ENCODE measurements at regions not wholly inside any gene's neighbourhood (a gene's known extent, or its start where the extent isn't known, plus 50 kb on each side); places are given as distances from the start of the nearest gene placed in this dataset.

DNA sequence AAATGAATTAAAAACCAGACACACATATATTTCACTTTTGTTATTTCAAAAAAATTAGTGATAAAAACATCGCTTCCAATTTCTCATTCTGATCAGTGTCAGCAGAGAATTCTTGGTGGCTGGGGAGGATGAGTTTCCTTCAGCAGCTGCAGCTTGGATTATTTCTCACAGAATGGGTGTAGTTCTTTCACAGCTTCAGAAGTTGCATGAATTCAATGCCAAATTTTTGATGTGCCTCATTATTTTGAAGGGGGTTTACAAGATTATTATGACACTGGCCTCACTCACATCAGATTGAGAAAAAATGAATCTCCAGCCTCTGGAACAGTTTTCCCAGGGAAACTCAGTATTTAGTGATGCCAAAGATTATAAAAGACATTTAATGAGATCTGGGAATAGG is 184.9 kb upstream of the WDFY3 start:
- ChIA-PET POLR2A (no interaction called here), CTCF (interaction anchor here (0.9 kb wide), 1 partner anchor 24 kb away, joined by 6 read pairs; no protein-coding TSS in a partner anchor)
- DNase-seq (no peak), ATAC-seq (no peak)
- H3K27ac ChIP-seq (ENCODE audit: low read depth, low read length) = no peak overlapping the region
- Mint-ChIP-seq H3K4me3 (no peak overlapping the region), H3K36me3 (no peaks in the 10 kb centered on the region), H3K27ac (no peak overlapping the region), H3K4me1 (no peaks in the 10 kb centered on the region), H3K9me3 (no peaks in the 10 kb centered on the region), H3K27me3 (peaks cover 0 to 8% (median 0%) of the 10 kb centered on the region in 5 donors)
- no peak overlapping the region for H3K4me3 ChIP-seq (ENCODE audit: low read length)
- no peaks in the 10 kb centered on the region for H3K36me3 ChIP-seq (ENCODE audit: control insufficient read depth in 2 of 3, insufficient read depth in 3 of 3, low read length in 3 of 3)
- intact Hi-C loops (cut with micrococcal nuclease) = no loop called here
- no peaks in the 10 kb centered on the region for H3K9me3 ChIP-seq (ENCODE audit: control insufficient read depth in 2 of 3, low read length in 3 of 3)
- H3K27me3 ChIP-seq (ENCODE audit: control insufficient read depth in 2 of 2, insufficient read depth in 2 of 2, low read length in 2 of 2) = no peaks in the 10 kb centered on the region
- no peaks in the 10 kb centered on the region for H3K4me1 ChIP-seq (ENCODE audit: control insufficient read depth in 2 of 2, insufficient read depth in 2 of 2, low read length in 2 of 2)

DNA sequence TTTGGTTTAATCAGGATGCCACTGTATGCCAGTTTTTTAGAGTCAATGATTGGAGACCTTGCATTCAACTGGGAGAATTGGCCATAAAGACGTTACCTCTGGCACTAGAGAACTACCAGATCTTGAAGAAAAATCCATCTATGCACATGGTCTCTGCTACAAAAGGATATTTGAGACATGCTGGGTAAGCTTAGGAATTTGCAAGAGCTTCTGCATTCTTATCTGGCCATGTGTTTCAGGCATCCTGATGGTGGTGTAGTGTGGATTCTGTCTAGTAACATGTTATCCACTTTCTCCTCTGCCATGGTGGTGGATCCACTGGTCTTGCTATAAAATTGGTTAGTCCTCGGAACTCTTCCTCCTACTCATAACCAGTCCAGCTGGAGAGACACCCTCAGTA is 185.3 kb upstream of the WDFY3 start:
- no peaks in the 10 kb centered on the region for H3K36me3 Mint-ChIP-seq
- ChIA-PET CTCF (no interaction called here), POLR2A (no interaction called here)
- H3K27me3 ChIP-seq (ENCODE audit: control insufficient read depth in 2 of 2, insufficient read depth in 2 of 2, low read length in 2 of 2) = no peaks in the 10 kb centered on the region
- H3K27ac Mint-ChIP-seq = no peak overlapping the region
- DNase-seq (no peak), ATAC-seq (no peak)
- H3K27me3 Mint-ChIP-seq = peaks cover 0 to 8% (median 0%) of the 10 kb centered on the region in 5 donors
- intact Hi-C loops (cut with micrococcal nuclease) = no loop called here
- H3K36me3 ChIP-seq (ENCODE audit: control insufficient read depth in 2 of 3, insufficient read depth in 3 of 3, low read length in 3 of 3) = no peaks in the 10 kb centered on the region
- H3K9me3 Mint-ChIP-seq = no peaks in the 10 kb centered on the region
- H3K27ac ChIP-seq (ENCODE audit: low read depth, low read length) = no peak overlapping the region
- H3K9me3 ChIP-seq (ENCODE audit: control insufficient read depth in 2 of 3, low read length in 3 of 3) = no peaks in the 10 kb centered on the region
- H3K4me1 ChIP-seq (ENCODE audit: control insufficient read depth in 2 of 2, insufficient read depth in 2 of 2, low read length in 2 of 2) = no peaks in the 10 kb centered on the region
- H3K4me3 ChIP-seq (ENCODE audit: low read length) = no peak overlapping the region
- H3K4me1 Mint-ChIP-seq = no peaks in the 10 kb centered on the region
- H3K4me3 Mint-ChIP-seq = no peak overlapping the region

DNA sequence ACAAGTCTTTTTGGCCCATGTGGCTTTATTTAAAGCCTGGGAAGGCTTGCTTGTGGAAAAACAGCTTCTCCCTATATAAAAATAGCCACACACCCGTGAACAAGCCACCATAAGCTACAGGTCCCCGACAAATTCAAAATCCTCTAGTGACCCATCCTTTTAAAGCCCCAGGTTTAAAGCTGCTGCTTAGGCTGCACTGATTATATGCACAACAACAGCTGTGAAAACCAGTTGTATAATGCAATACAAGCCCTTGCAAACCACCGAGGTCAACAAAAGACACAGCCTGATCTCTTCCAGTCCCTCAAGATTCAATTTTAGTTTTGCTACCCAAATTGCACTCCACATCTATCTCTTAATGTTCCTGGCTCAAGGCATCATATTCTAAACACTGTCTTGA is 186.0 kb upstream of the WDFY3 start:
- POLR2A ChIA-PET = no interaction called here
- CTCF ChIA-PET = no interaction called here

DNA sequence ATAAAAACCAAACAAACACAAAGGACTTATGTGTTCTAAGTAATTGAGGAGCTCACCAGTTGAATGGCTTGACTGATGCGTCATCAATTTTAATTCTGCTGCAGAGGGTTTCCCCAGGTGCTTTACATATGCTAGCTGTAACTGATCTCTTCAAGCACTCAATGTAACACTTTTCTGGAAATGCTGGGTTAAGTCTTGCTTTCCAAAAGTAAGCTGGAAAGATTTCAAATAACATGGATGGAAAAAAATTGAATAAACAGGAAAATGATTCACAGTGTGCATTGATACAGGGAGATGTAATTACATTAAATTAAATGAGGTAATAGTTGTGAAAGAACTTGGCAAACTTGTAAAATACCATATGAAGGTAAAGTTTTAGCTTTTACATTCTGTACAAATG is 186.7 kb upstream of the WDFY3 start:
- Mint-ChIP-seq H3K9me3 (no peaks in the 10 kb centered on the region), H3K27me3 (peaks cover 0 to 8% (median 0%) of the 10 kb centered on the region in 5 donors), H3K4me3 (no peak overlapping the region), H3K36me3 (no peaks in the 10 kb centered on the region), H3K4me1 (no peaks in the 10 kb centered on the region), H3K27ac (no peak overlapping the region)
- Histone ChIP-seq H3K9me3 (ENCODE audit: control insufficient read depth in 2 of 3, low read length in 3 of 3) (no peaks in the 10 kb centered on the region), H3K27ac (ENCODE audit: low read depth, low read length) (no peak overlapping the region), H3K4me1 (ENCODE audit: control insufficient read depth in 2 of 2, insufficient read depth in 2 of 2, low read length in 2 of 2) (no peaks in the 10 kb centered on the region), H3K4me3 (ENCODE audit: low read length) (no peak overlapping the region), H3K27me3 (ENCODE audit: control insufficient read depth in 2 of 2, insufficient read depth in 2 of 2, low read length in 2 of 2) (no peaks in the 10 kb centered on the region), H3K36me3 (ENCODE audit: control insufficient read depth in 2 of 3, insufficient read depth in 3 of 3, low read length in 3 of 3) (no peaks in the 10 kb centered on the region)
- DNase-seq = no peak
- intact Hi-C loops (cut with micrococcal nuclease) = no loop called here
- ChIA-PET CTCF (no interaction called here), POLR2A (no interaction called here)
- no peak for ATAC-seq

More for the DNA sequence above, 186.0 kb upstream of the WDFY3 start:
- H3K27ac ChIP-seq (ENCODE audit: low read depth, low read length) = no peak overlapping the region
- no peak for DNase-seq
- no peak overlapping the region for H3K4me3 ChIP-seq (ENCODE audit: low read length)
- no peaks in the 10 kb centered on the region for H3K9me3 ChIP-seq (ENCODE audit: control insufficient read depth in 2 of 3, low read length in 3 of 3)
- no peaks in the 10 kb centered on the region for H3K4me1 Mint-ChIP-seq
- no peaks in the 10 kb centered on the region for H3K9me3 Mint-ChIP-seq
- ATAC-seq = no peak
- H3K36me3 Mint-ChIP-seq = no peaks in the 10 kb centered on the region
- H3K27me3 Mint-ChIP-seq = peaks cover 0 to 8% (median 0%) of the 10 kb centered on the region in 5 donors
- H3K36me3 ChIP-seq (ENCODE audit: control insufficient read depth in 2 of 3, insufficient read depth in 3 of 3, low read length in 3 of 3) = no peaks in the 10 kb centered on the region
- no peak overlapping the region for H3K4me3 Mint-ChIP-seq
- H3K27me3 ChIP-seq (ENCODE audit: control insufficient read depth in 2 of 2, insufficient read depth in 2 of 2, low read length in 2 of 2) = no peaks in the 10 kb centered on the region
- no peaks in the 10 kb centered on the region for H3K4me1 ChIP-seq (ENCODE audit: control insufficient read depth in 2 of 2, insufficient read depth in 2 of 2, low read length in 2 of 2)
- intact Hi-C loops (cut with micrococcal nuclease) = no loop called here
- H3K27ac Mint-ChIP-seq = no peak overlapping the region

DNA sequence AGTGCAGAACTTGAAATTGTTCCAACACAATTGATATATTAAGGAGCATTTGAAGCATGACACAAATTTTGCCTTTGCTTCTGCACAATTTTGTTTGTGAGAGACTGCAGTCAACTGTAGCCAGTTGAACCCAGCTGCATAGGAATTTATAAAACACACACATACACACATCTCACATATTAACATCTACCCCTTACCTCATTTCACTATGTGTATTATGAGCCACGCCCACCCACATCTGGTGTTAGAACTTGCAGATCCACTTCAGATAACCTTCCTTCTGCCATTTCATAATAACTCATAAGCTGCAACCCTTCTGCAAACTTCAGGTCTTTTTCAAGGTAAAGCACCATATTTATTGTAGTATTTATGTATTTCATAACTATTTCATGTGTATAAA is 188.1 kb upstream of the WDFY3 start:
- Histone ChIP-seq H3K9me3 (ENCODE audit: control insufficient read depth in 2 of 3, low read length in 3 of 3) (no peaks in the 10 kb centered on the region), H3K4me1 (ENCODE audit: control insufficient read depth in 2 of 2, insufficient read depth in 2 of 2, low read length in 2 of 2) (no peaks in the 10 kb centered on the region), H3K36me3 (ENCODE audit: control insufficient read depth in 2 of 3, insufficient read depth in 3 of 3, low read length in 3 of 3) (no peaks in the 10 kb centered on the region), H3K27me3 (ENCODE audit: control insufficient read depth in 2 of 2, insufficient read depth in 2 of 2, low read length in 2 of 2) (no peaks in the 10 kb centered on the region), H3K27ac (ENCODE audit: low read depth, low read length) (no peak overlapping the region), H3K4me3 (ENCODE audit: low read length) (no peak overlapping the region)
- ChIA-PET CTCF (no interaction called here), POLR2A (no interaction called here)
- Mint-ChIP-seq H3K4me3 (no peak overlapping the region), H3K27me3 (peaks cover 0 to 3% (median 0%) of the 10 kb centered on the region in 5 donors), H3K9me3 (no peaks in the 10 kb centered on the region), H3K4me1 (no peaks in the 10 kb centered on the region), H3K27ac (no peak overlapping the region), H3K36me3 (no peaks in the 10 kb centered on the region)
- intact Hi-C loops (cut with micrococcal nuclease) = no loop called here
- DNase-seq = no peak
- ATAC-seq = no peak

DNA sequence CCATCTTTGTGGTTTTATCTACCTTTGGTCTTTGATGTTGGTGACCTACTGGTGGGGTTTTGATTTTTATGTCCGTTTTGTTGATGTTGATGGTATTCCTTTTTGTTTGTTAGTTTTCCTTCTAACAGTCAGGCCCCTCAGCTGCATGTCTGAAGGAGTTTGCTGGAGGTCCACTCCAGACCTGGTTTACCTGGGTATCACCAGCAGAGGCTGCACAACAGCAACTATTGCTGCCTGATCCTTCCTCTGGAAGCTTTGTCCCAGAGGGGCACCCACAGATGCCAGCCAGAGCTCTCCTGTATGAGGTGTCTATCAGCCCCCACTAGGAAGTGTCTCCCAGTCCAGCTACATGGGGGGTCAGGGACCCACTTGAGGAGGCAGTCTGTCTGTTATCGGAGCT is 199.3 kb upstream of the WDFY3 start:
- Histone ChIP-seq H3K36me3 (ENCODE audit: control insufficient read depth in 2 of 3, insufficient read depth in 3 of 3, low read length in 3 of 3) (no peaks in the 10 kb centered on the region), H3K4me1 (ENCODE audit: control insufficient read depth in 2 of 2, insufficient read depth in 2 of 2, low read length in 2 of 2) (no peaks in the 10 kb centered on the region), H3K27ac (ENCODE audit: low read depth, low read length) (no peak overlapping the region), H3K27me3 (ENCODE audit: control insufficient read depth in 2 of 2, insufficient read depth in 2 of 2, low read length in 2 of 2) (no peaks in the 10 kb centered on the region), H3K4me3 (ENCODE audit: low read length) (no peak overlapping the region), H3K9me3 (ENCODE audit: control insufficient read depth in 2 of 3, low read length in 3 of 3) (no peaks in the 10 kb centered on the region)
- Mint-ChIP-seq H3K27me3 (peaks cover 0 to 5% (median 0%) of the 10 kb centered on the region in 5 donors), H3K4me3 (no peak overlapping the region), H3K36me3 (no peaks in the 10 kb centered on the region), H3K27ac (no peak overlapping the region), H3K9me3 (peaks cover 0 to 19% (median 9%) of the 10 kb centered on the region in 11 donors), H3K4me1 (no peaks in the 10 kb centered on the region)
- no peak for ATAC-seq
- no peak for DNase-seq
- ChIA-PET CTCF (no interaction called here), POLR2A (no interaction called here)
- intact Hi-C loops (cut with micrococcal nuclease) = no loop called here

DNA sequence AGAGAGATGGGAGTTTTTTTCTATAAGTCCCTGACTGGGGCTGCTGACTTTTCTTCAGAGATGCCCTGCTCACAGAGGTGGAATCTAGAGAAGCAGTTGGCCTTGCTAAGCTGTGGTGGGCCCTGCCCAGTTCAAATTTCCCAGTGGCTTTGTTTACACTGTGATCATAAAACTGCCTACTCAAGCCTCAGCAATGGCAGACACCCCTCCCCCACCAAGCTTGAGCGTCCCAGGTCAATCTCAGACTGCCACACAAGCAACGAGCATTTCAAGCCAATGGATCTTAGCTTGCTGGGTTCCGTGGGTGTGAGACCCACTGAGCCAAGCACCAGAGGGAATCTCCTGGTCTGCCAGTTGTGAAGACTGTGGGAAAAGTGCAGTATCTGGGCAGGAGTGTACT is 199.8 kb upstream of the WDFY3 start:
- Mint-ChIP-seq H3K4me3 (no peak overlapping the region), H3K9me3 (peaks cover 0 to 19% (median 9%) of the 10 kb centered on the region in 11 donors), H3K4me1 (no peaks in the 10 kb centered on the region), H3K27ac (no peak overlapping the region), H3K36me3 (no peaks in the 10 kb centered on the region), H3K27me3 (peaks cover 0 to 5% (median 0%) of the 10 kb centered on the region in 5 donors)
- no peaks in the 10 kb centered on the region for H3K4me1 ChIP-seq (ENCODE audit: control insufficient read depth in 2 of 2, insufficient read depth in 2 of 2, low read length in 2 of 2)
- ChIA-PET CTCF (no interaction called here), POLR2A (no interaction called here)
- H3K27me3 ChIP-seq (ENCODE audit: control insufficient read depth in 2 of 2, insufficient read depth in 2 of 2, low read length in 2 of 2) = no peaks in the 10 kb centered on the region
- no peak overlapping the region for H3K27ac ChIP-seq (ENCODE audit: low read depth, low read length)
- DNase-seq = no peak
- no peaks in the 10 kb centered on the region for H3K9me3 ChIP-seq (ENCODE audit: control insufficient read depth in 2 of 3, low read length in 3 of 3)
- intact Hi-C loops (cut with micrococcal nuclease) = no loop called here
- H3K36me3 ChIP-seq (ENCODE audit: control insufficient read depth in 2 of 3, insufficient read depth in 3 of 3, low read length in 3 of 3) = no peaks in the 10 kb centered on the region
- no peak overlapping the region for H3K4me3 ChIP-seq (ENCODE audit: low read length)
- no peak for ATAC-seq
